H9 (cell line): ENCODE measurements at regions not wholly inside any gene's neighbourhood (a gene's known extent, or its start where the extent isn't known, plus 50 kb on each side); places are given as distances from the start of the nearest gene placed in this dataset.

Source experiments
- DNase-seq: peaks from one replicate; pipeline ENCODE4 v3.0.0-alpha.2; 2017
- H2AFZ ChIP-seq: one replicate; pipeline ENCODE4 v1.6.1; 2013; ENCODE audit warnings: mild to moderate bottlenecking, low read length, control low read depth, moderate library complexity
- H2AK5ac ChIP-seq: 2 replicates; pipeline ENCODE4 v1.6.1; 2013; ENCODE audit warnings: low read length, control low read depth, mixed read lengths; ENCODE audit not compliant: insufficient read length
- H2BK120ac ChIP-seq: one replicate; pipeline ENCODE4 v1.6.1; 2013; ENCODE audit warnings: low read depth, mild to moderate bottlenecking, low read length, control low read depth, inconsistent platforms; ENCODE audit not compliant: poor library complexity, severe bottlenecking
- H2BK12ac ChIP-seq: 2 replicates; pipeline ENCODE4 v1.6.1; 2013; ENCODE audit warnings: low read length, control low read depth, mixed read lengths, low read depth; ENCODE audit not compliant: insufficient read length
- H2BK15ac ChIP-seq: 2 replicates; pipeline ENCODE4 v1.6.1; 2013; ENCODE audit warnings: low read depth, low read length, control low read depth
- H2BK20ac ChIP-seq: one replicate; pipeline ENCODE4 v1.6.1; 2013; ENCODE audit warnings: low read depth, mild to moderate bottlenecking, low read length, control low read depth, inconsistent platforms; ENCODE audit not compliant: poor library complexity, severe bottlenecking
- H2BK5ac ChIP-seq: 2 replicates; pipeline ENCODE4 v1.6.1; 2013; ENCODE audit warnings: low read length, control low read depth, mixed read lengths; ENCODE audit not compliant: insufficient read length
- H3K14ac ChIP-seq: 2 replicates; pipeline ENCODE4 v1.6.1; 2013; ENCODE audit warnings: low read length, control low read depth; ENCODE audit not compliant: insufficient read depth
- H3K18ac ChIP-seq: 2 replicates; pipeline ENCODE4 v1.6.1; 2013; ENCODE audit warnings: low read depth, mild to moderate bottlenecking, mixed read lengths, low read length, control low read depth; ENCODE audit not compliant: insufficient read length
- H3K23ac ChIP-seq: 2 replicates; pipeline ENCODE4 v1.6.1; 2013; ENCODE audit warnings: low read length, control low read depth, mixed read lengths, low read depth; ENCODE audit not compliant: insufficient read length
- H3K23me2 ChIP-seq: 2 replicates; pipeline ENCODE4 v1.6.1; 2013; ENCODE audit warnings: low read depth, mild to moderate bottlenecking, mixed read lengths, low read length, control low read depth; ENCODE audit not compliant: insufficient read length, poor library complexity, severe bottlenecking
- H3K27ac ChIP-seq: 2 replicates; pipeline ENCODE4 v1.5.1; 2013; ENCODE audit warnings: low read length, control low read depth, mixed read lengths, low read depth; ENCODE audit not compliant: insufficient read length
- H3K27me3 ChIP-seq: 2 replicates; pipeline ENCODE4 v1.6.1; 2013; ENCODE audit warnings: low read length, control low read depth, inconsistent platforms; ENCODE audit not compliant: insufficient read depth
- H3K4ac ChIP-seq: 2 replicates; pipeline ENCODE4 v1.6.1; 2013; ENCODE audit warnings: low read depth, mild to moderate bottlenecking, control low read depth, inconsistent platforms, low read length, moderate library complexity
- H3K4me1 ChIP-seq: 2 replicates; pipeline ENCODE4 v1.6.1; 2013; ENCODE audit warnings: low read length, control low read depth, inconsistent platforms; ENCODE audit not compliant: insufficient read depth
- H3K4me2 ChIP-seq: 2 replicates; pipeline ENCODE4 v1.6.1; 2013; ENCODE audit warnings: low read length, control low read depth, mixed read lengths; ENCODE audit not compliant: insufficient read length, insufficient read depth
- H3K56ac ChIP-seq: 2 replicates; pipeline ENCODE4 v1.6.1; 2013; ENCODE audit warnings: low read depth, mild to moderate bottlenecking, mixed read lengths, low read length, control low read depth; ENCODE audit not compliant: insufficient read length
- H3K79me1 ChIP-seq: 2 replicates; pipeline ENCODE4 v1.6.1; 2013; ENCODE audit warnings: low read depth, mild to moderate bottlenecking, moderate library complexity, low read length, control low read depth, inconsistent platforms; ENCODE audit not compliant: insufficient read depth, poor library complexity, severe bottlenecking
- H3K79me2 ChIP-seq: 2 replicates; pipeline ENCODE4 v1.6.1; 2013; ENCODE audit warnings: low read length, control low read depth, inconsistent platforms; ENCODE audit not compliant: insufficient read depth
- H3K9ac ChIP-seq: 2 replicates; pipeline ENCODE4 v1.6.1; 2013; ENCODE audit warnings: low read length, control low read depth, mixed read lengths; ENCODE audit not compliant: insufficient read length; ENCODE audit errors: extremely low read depth
- H3K9me3 ChIP-seq: one replicate; pipeline ENCODE4 v1.6.1; 2013; ENCODE audit warnings: low read depth, low read length, inconsistent platforms; ENCODE audit not compliant: control insufficient read depth
- H3T11ph ChIP-seq: one replicate; pipeline ENCODE4 v1.6.1; 2013; ENCODE audit warnings: mild to moderate bottlenecking, low read length, control low read depth, inconsistent platforms
- H4K20me1 ChIP-seq: one replicate; pipeline ENCODE4 v1.6.1; 2013; ENCODE audit not compliant: control insufficient read depth, insufficient read length, insufficient read depth
- H4K5ac ChIP-seq: 2 replicates; pipeline ENCODE4 v1.6.1; 2013; ENCODE audit warnings: low read depth, mild to moderate bottlenecking, mixed read lengths, low read length, control low read depth; ENCODE audit not compliant: insufficient read length
- H4K8ac ChIP-seq: replicated peaks from 2 replicates; pipeline ENCODE4 v1.6.1; 2013; ENCODE audit warnings: low read length, control low read depth, mixed read lengths, low read depth; ENCODE audit not compliant: insufficient read length
- H4K91ac ChIP-seq: 2 replicates; pipeline ENCODE4 v1.6.1; 2013; ENCODE audit warnings: low read depth, mild to moderate bottlenecking, moderate library complexity, mixed read lengths, low read length, control low read depth; ENCODE audit not compliant: insufficient read length
- H3K27ac Mint-ChIP-seq, 3 experiments: 2 replicates in 2 of 3; 3 replicates in 1 of 3; pipeline ENCODE4 v1.8.0; 2020 to 2021; ENCODE audit warnings: mixed read lengths in 3 of 3, mild to moderate bottlenecking in 1 of 3, moderate library complexity in 1 of 3
- H3K27me3 Mint-ChIP-seq: 2 replicates; pipeline ENCODE4 v1.8.0; 2021; ENCODE audit warnings: low read depth, mild to moderate bottlenecking, moderate library complexity, mixed read lengths
- H3K36me3 Mint-ChIP-seq, 3 experiments: 2 replicates in 2 of 3; 3 replicates in 1 of 3; pipeline ENCODE4 v1.8.0; 2020 to 2021; ENCODE audit warnings: low read depth in 3 of 3, mixed read lengths in 3 of 3; ENCODE audit not compliant: insufficient read depth in 1 of 3
- H3K4me1 Mint-ChIP-seq, 2 experiments: 2 replicates each; pipeline ENCODE4 v1.8.0; 2020; ENCODE audit warnings: mixed read lengths in 2 of 2
- H3K4me3 Mint-ChIP-seq, 2 experiments: 2 replicates in 1 of 2; 3 replicates in 1 of 2; pipeline ENCODE4 v1.8.0; 2020 to 2021; ENCODE audit warnings: mild to moderate bottlenecking in 2 of 2, mixed read lengths in 2 of 2, moderate library complexity in 1 of 2
- H3K9me3 Mint-ChIP-seq, 2 experiments: 2 replicates in 1 of 2; 3 replicates in 1 of 2; pipeline ENCODE4 v1.8.0; 2020; ENCODE audit warnings: mild to moderate bottlenecking in 2 of 2, mixed read lengths in 2 of 2, moderate library complexity in 1 of 2
- CTCF ChIP-seq: fragments of 200-600 bp; sonication (generic); conservative IDR thresholded peaks from 3 replicates; pipeline ENCODE4 v1.8.0; 2021; ENCODE audit warnings: antibody characterized with exemption, mild to moderate bottlenecking
- WGBS: extraction: QIAGEN DNeasy Blood & Tissue Kit; methylation state at CpG from one replicate; pipeline ENCODE4 v1.1.7; 2013; ENCODE audit warnings: missing lambda C conversion rate, low lambda C conversion rate, mixed read lengths; ENCODE audit not compliant: insufficient read length; ENCODE audit errors: extremely low coverage; 5-methylcytosine and 5-hydroxymethylcytosine counted together

- Histone ChIP-seq H3K79me1 (no peaks in the 10 kb centered on the region), H3K4me2 (no peak overlapping the region), H3K14ac (no peak overlapping the region), H4K20me1 (no peaks in the 10 kb centered on the region), H3K79me2 (no peaks in the 10 kb centered on the region), H3K9me3 (no peaks in the 10 kb centered on the region), H3K23ac (no peak overlapping the region), H4K8ac (no peak overlapping the region), H3K18ac (no peak overlapping the region), H3K56ac (no peak overlapping the region), H3K9ac (no peak overlapping the region), H2AK5ac (no peak overlapping the region), H2BK120ac (no peak overlapping the region), H4K5ac (no peak overlapping the region), H2BK12ac (no peak overlapping the region), H3K23me2 (no peaks in the 10 kb centered on the region), H3K27ac (no peak overlapping the region), H3K27me3 (no peaks in the 10 kb centered on the region), H2AFZ (no peak overlapping the region), H2BK15ac (no peak overlapping the region), H3K4ac (no peak overlapping the region), H2BK20ac (no peak overlapping the region), H4K91ac (no peak overlapping the region), H3K4me1 (no peaks in the 10 kb centered on the region), H3T11ph (no peak overlapping the region), H2BK5ac (no peak overlapping the region)
- Mint-ChIP-seq H3K4me3 (no peak overlapping the region), H3K27ac (no peak overlapping the region), H3K36me3 (no peaks in the 10 kb centered on the region; a peak in 1 of 7 replicates), H3K4me1 (peaks cover 6 to 9% of the 10 kb centered on the region in 2 experiments; a peak in 3 of 4 replicates), H3K27me3 (peaks cover 7% of the 10 kb centered on the region), H3K9me3 (no peaks in the 10 kb centered on the region)
- no peak for TF ChIP-seq CTCF
- no CpG with 5 or more reads among the region's 14 CpGs for WGBS
- DNase-seq = no peak
Measured at GRCh38 chr22:49354516-49355210, 473.0 kb downstream of the BRD1 start.
